ENCODE measurements at regions not wholly inside any gene's neighbourhood (a gene's known extent, or its start where the extent isn't known, plus 50 kb on each side); places are given as distances from the start of the nearest gene placed in this dataset.

DNA sequence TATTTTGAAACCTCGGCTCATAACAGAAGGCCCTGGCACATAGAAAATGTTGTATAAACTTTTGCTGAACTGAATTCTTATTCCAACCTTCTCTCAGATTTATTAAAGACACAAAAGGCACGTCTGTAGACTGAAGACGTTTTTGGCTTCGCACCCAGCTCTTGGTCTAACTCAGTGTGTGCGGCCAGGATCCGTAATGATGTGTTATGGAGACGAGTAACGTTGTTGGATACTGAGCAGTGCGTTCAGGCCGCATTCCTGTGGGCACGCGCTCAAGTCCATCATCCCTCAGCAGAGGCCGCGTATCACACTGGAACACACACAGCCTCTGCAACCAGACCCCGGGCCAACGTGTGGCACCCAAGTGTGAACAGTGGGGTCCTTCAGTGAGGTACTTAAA, 154.8 kb upstream of the RAB4A start:
- Histone ChIP-seq H3K4me3 (ENCODE audit: insufficient read length, low read depth) (no peak overlapping the region), H3K4me1 (ENCODE audit: insufficient read depth, insufficient read length) (peaks cover 2% of the 10 kb centered on the region), H3K27me3 (ENCODE audit: insufficient read depth, insufficient read length) (no peaks in the 10 kb centered on the region), H3K36me3 (ENCODE audit: insufficient read depth, insufficient read length, low read length) (no peaks in the 10 kb centered on the region), H3K9ac (ENCODE audit: insufficient read length, low read depth) (no peak overlapping the region), H3K9me3 (ENCODE audit: insufficient read depth, low read length) (peaks cover 4% of the 10 kb centered on the region; the same call in 1 of the 2 replicates)
- DNase-seq (ENCODE audit: low read depth, low spot score): no peak
- TF ChIP-seq ZNF274 (IDR thresholded peaks at IDR 0.05; ENCODE audit: low read depth, low read length) (no peak), YY1 (IDR thresholded peaks at IDR 0.05; ENCODE audit: insufficient read depth, insufficient read length) (no peak), SUZ12 (IDR thresholded peaks at IDR 0.05; ENCODE audit: extremely low read depth, insufficient read depth, insufficient read length) (no peak)

DNA sequence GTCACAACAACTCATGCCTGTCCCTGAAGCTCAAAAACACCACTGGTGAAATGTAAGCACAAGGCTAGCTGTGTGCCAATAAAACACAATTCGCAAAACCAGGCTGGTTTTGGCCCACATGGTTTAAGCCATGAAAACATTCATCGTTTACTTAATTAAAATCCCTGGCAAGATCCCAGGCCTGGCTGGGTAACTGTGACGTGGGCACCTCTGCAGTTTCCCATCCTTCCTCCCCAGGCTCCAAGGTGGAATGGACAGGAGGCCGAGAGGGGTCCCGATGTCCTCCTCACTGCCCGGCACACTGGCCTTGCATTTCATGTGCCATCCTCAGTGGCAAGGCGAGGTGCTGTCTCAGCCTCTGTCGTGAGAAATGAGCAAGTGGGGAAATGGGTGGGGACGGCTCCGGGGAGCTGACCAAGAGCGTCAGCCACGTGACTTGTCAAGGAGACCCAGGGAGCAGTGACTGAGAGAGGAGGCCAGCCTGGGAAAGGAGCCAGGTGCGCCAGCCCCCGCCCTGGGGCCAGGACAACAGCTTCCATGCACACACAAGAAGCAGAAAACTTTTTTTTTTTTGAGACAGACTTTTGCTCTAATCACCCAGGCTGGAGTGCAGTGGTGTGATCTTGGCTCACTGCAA, 153.1 kb upstream of the RAB4A start:
- no peak for DNase-seq (ENCODE audit: low read depth, low spot score)
- Histone ChIP-seq H3K27me3 (ENCODE audit: insufficient read depth, insufficient read length) (no peaks in the 10 kb centered on the region), H3K9ac (ENCODE audit: insufficient read length, low read depth) (no peak overlapping the region), H3K36me3 (ENCODE audit: insufficient read depth, insufficient read length, low read length) (no peaks in the 10 kb centered on the region), H3K9me3 (ENCODE audit: insufficient read depth, low read length) (peaks cover 4% of the 10 kb centered on the region; the same call in 1 of the 2 replicates), H3K4me3 (ENCODE audit: insufficient read length, low read depth) (no peak overlapping the region), H3K4me1 (ENCODE audit: insufficient read depth, insufficient read length) (peaks cover 2% of the 10 kb centered on the region)
- no peak for TF ChIP-seq ZNF274 (IDR thresholded peaks at IDR 0.05; ENCODE audit: low read depth, low read length)
- TF ChIP-seq SUZ12 (IDR thresholded peaks at IDR 0.05; ENCODE audit: extremely low read depth, insufficient read depth, insufficient read length): no peak
- no peak for TF ChIP-seq YY1 (IDR thresholded peaks at IDR 0.05; ENCODE audit: insufficient read depth, insufficient read length)

- Histone ChIP-seq H3K9me3 (ENCODE audit: insufficient read depth, low read length) (peaks cover 4% of the 10 kb centered on the region; the same call in 1 of the 2 replicates), H3K4me1 (ENCODE audit: insufficient read depth, insufficient read length) (peaks cover 2% of the 10 kb centered on the region), H3K36me3 (ENCODE audit: insufficient read depth, insufficient read length, low read length) (no peaks in the 10 kb centered on the region), H3K9ac (ENCODE audit: insufficient read length, low read depth) (no peak overlapping the region), H3K27me3 (ENCODE audit: insufficient read depth, insufficient read length) (no peaks in the 10 kb centered on the region), H3K4me3 (ENCODE audit: insufficient read length, low read depth) (no peak overlapping the region)
- TF ChIP-seq SUZ12 (IDR thresholded peaks at IDR 0.05; ENCODE audit: extremely low read depth, insufficient read depth, insufficient read length): no peak
- TF ChIP-seq ZNF274 (IDR thresholded peaks at IDR 0.05; ENCODE audit: low read depth, low read length): no peak
- TF ChIP-seq YY1 (IDR thresholded peaks at IDR 0.05; ENCODE audit: insufficient read depth, insufficient read length): no peak
- DNase-seq (ENCODE audit: low read depth, low spot score): no peak
Measured at GRCh38 chr1:229118477-229119061, 152.3 kb upstream of the RAB4A start.

DNA sequence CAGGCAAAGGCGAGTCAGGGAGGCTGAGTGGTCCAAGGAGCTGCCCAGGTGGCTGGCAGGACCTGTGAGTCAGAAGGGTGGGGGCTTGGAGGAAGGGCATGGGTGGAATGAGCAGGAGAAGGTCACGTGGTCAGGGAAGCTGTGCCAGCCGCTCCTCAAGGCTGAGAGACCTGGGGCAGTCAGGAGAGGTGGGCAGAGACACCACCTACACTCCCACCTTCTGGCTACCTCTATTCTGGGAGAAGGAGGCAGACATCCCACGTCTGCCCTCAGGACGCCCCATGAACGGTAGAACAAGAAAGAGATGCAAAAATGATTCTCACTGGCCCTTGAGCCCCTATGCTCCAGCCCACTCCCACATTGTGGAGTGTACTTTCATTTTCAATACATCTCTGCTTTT, 151.8 kb upstream of the RAB4A start:
- H3K9me3 ChIP-seq (ENCODE audit: insufficient read depth, low read length): peaks cover 4% of the 10 kb centered on the region; the same call in 1 of the 2 replicates
- no peak for DNase-seq (ENCODE audit: low read depth, low spot score)
- H3K36me3 ChIP-seq (ENCODE audit: insufficient read depth, insufficient read length, low read length): no peaks in the 10 kb centered on the region
- H3K9ac ChIP-seq (ENCODE audit: insufficient read length, low read depth): no peak overlapping the region
- TF ChIP-seq SUZ12 (IDR thresholded peaks at IDR 0.05; ENCODE audit: extremely low read depth, insufficient read depth, insufficient read length): no peak
- TF ChIP-seq ZNF274 (IDR thresholded peaks at IDR 0.05; ENCODE audit: low read depth, low read length): no peak
- TF ChIP-seq YY1 (IDR thresholded peaks at IDR 0.05; ENCODE audit: insufficient read depth, insufficient read length): no peak
- no peak overlapping the region for H3K4me3 ChIP-seq (ENCODE audit: insufficient read length, low read depth)
- H3K27me3 ChIP-seq (ENCODE audit: insufficient read depth, insufficient read length): no peaks in the 10 kb centered on the region
- H3K4me1 ChIP-seq (ENCODE audit: insufficient read depth, insufficient read length): peaks cover 2% of the 10 kb centered on the region

GRCh38 chr1:229119876-229120275, 151.0 kb upstream of the RAB4A start:
- Histone ChIP-seq H3K9me3 (ENCODE audit: insufficient read depth, low read length) (peaks cover 4% of the 10 kb centered on the region; the same call in 1 of the 2 replicates), H3K4me1 (ENCODE audit: insufficient read depth, insufficient read length) (peaks cover 2% of the 10 kb centered on the region), H3K27me3 (ENCODE audit: insufficient read depth, insufficient read length) (no peaks in the 10 kb centered on the region), H3K4me3 (ENCODE audit: insufficient read length, low read depth) (no peak overlapping the region), H3K9ac (ENCODE audit: insufficient read length, low read depth) (no peak overlapping the region), H3K36me3 (ENCODE audit: insufficient read depth, insufficient read length, low read length) (no peaks in the 10 kb centered on the region)
- TF ChIP-seq ZNF274 (IDR thresholded peaks at IDR 0.05; ENCODE audit: low read depth, low read length) (no peak), YY1 (IDR thresholded peaks at IDR 0.05; ENCODE audit: insufficient read depth, insufficient read length) (no peak), SUZ12 (IDR thresholded peaks at IDR 0.05; ENCODE audit: extremely low read depth, insufficient read depth, insufficient read length) (no peak)
- no peak for DNase-seq (ENCODE audit: low read depth, low spot score)

GRCh38 chr1:229121845-229122436, 149.0 kb upstream of the RAB4A start:
- H3K27me3 ChIP-seq (ENCODE audit: insufficient read depth, insufficient read length): no peaks in the 10 kb centered on the region
- DNase-seq (ENCODE audit: low read depth, low spot score): no peak
- no peak overlapping the region for H3K4me3 ChIP-seq (ENCODE audit: insufficient read length, low read depth)
- H3K4me1 ChIP-seq (ENCODE audit: insufficient read depth, insufficient read length): peaks cover 2% of the 10 kb centered on the region
- TF ChIP-seq ZNF274 (IDR thresholded peaks at IDR 0.05; ENCODE audit: low read depth, low read length): no peak
- H3K9ac ChIP-seq (ENCODE audit: insufficient read length, low read depth): no peak overlapping the region
- H3K36me3 ChIP-seq (ENCODE audit: insufficient read depth, insufficient read length, low read length): no peaks in the 10 kb centered on the region
- H3K9me3 ChIP-seq (ENCODE audit: insufficient read depth, low read length): peaks cover 4% of the 10 kb centered on the region; the same call in 1 of the 2 replicates

DNA sequence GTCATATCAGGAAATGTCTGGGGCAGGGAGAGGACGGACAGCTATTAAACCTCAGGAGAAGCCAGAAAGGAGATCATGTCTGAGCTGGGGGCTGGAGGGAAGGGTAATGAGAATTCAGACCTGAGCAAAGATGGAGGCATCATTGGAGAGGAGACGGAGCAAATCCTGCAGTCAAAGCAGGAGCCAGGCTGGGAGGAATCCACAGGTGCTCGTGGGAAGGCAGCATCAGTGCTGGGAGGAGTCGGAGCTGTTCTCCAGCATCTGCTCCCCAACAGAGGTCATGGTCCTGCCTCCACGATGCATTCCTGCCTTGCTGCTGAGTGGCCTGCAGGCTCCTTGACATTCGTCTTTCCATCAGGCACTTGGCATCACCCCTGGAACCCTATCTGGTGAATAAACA, 148.3 kb upstream of the RAB4A start:
- peaks cover 2% of the 10 kb centered on the region for H3K4me1 ChIP-seq (ENCODE audit: insufficient read depth, insufficient read length)
- DNase-seq (ENCODE audit: low read depth, low spot score): no peak
- no peak overlapping the region for H3K9ac ChIP-seq (ENCODE audit: insufficient read length, low read depth)
- TF ChIP-seq ZNF274 (IDR thresholded peaks at IDR 0.05; ENCODE audit: low read depth, low read length): no peak
- no peak for TF ChIP-seq SUZ12 (IDR thresholded peaks at IDR 0.05; ENCODE audit: extremely low read depth, insufficient read depth, insufficient read length)
- no peak for TF ChIP-seq YY1 (IDR thresholded peaks at IDR 0.05; ENCODE audit: insufficient read depth, insufficient read length)
- no peaks in the 10 kb centered on the region for H3K27me3 ChIP-seq (ENCODE audit: insufficient read depth, insufficient read length)
- peaks cover 4% of the 10 kb centered on the region; the same call in 1 of the 2 replicates for H3K9me3 ChIP-seq (ENCODE audit: insufficient read depth, low read length)
- H3K36me3 ChIP-seq (ENCODE audit: insufficient read depth, insufficient read length, low read length): no peaks in the 10 kb centered on the region
- H3K4me3 ChIP-seq (ENCODE audit: insufficient read length, low read depth): no peak overlapping the region

All from NT2/D1 (cell line).